HG03439 (cell line): ENCODE measurements at regions not wholly inside any gene's neighbourhood (a gene's known extent, or its start where the extent isn't known, plus 50 kb on each side); places are given as distances from the start of the nearest gene placed in this dataset.
"Not testable (repeated sequence)": the region's sequence is repeated elsewhere in the genome, so short reads cannot be mapped to it uniquely, and the experiment has no call there.

Experiments
- ATAC-seq: cut with Tn5 transposase; IDR thresholded peaks from one replicate; pipeline ENCODE4 v1.9.1; 2021; ENCODE audit warnings: mild to moderate bottlenecking, moderate library complexity; ENCODE audit not compliant: unreplicated experiment

DNA sequence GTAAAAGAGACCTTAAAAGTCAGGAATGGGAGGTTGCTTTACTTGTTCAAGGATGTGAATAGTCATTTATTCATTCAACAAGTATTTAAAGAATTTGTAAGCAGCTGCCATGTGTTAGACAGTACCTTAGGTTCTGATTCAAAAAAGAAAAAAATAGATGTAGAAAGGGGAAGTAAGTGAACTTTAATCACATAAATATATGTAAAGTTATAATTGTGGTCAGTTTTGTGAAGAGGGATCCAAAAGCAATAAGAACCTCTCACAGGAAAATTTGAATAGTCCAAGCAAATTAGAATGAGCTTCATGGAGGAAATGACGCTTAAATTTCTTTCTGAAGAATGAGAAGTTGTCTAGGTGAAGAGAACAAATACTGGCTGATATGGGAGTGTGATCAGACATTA lies 596.1 kb upstream of the CITED2 start:
- ATAC-seq: no peak

GRCh38 chr6:139967497-139967896 lies 593.0 kb upstream of the CITED2 start:
- ATAC-seq: no peak

- ATAC-seq: no peak
These were observed 590.9 kb upstream of the CITED2 start for GRCh38 chr6:139965393-139965792.

DNA sequence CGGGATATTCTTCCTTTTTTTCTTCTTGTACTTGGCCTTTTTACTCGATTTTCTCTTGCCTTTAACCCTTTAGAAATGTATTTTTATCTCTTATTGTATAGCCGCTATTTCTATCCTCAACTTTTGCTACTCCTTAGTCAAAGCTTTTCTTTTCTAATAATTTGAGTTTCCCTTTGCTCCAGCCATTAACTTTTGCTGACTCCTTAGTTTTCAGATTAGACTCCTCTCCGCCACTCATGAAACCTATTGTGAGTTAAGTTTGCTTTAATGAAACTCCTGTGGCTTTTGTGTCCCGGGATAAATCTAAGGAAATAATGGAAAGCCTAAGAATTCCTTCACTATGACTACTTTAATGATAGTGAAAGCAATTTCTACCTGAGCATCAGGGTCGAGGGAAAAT lies 590.3 kb upstream of the CITED2 start:
- ATAC-seq: no peak

GRCh38 chr6:139962654-139963347 lies 588.4 kb upstream of the CITED2 start:
- ATAC-seq: no peak

GRCh38 chr6:139961190-139961589 lies 586.7 kb upstream of the CITED2 start:
- no peak for ATAC-seq

DNA sequence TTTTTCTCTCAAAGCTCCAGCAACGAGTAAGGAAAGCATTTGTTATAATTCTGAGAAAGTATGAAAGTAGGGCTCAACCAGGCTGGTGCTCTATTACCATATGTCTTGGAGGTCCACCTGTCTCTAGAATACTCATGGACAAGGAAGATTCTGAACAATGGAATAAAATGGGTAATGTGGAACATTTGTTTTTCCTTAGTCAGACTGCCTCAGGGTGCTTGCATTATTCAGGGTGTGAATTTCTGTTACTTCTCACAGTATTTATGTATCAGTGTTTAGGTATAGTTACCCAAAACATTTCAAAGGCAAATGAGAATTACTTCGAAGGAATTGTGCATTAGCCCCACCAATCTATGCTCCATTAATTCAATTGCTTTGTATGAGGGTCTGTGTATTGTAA lies 586.2 kb upstream of the CITED2 start:
- ATAC-seq: no peak

GRCh38 chr6:139955366-139956155 lies 581.1 kb upstream of the CITED2 start:
- ATAC-seq: no peak

DNA sequence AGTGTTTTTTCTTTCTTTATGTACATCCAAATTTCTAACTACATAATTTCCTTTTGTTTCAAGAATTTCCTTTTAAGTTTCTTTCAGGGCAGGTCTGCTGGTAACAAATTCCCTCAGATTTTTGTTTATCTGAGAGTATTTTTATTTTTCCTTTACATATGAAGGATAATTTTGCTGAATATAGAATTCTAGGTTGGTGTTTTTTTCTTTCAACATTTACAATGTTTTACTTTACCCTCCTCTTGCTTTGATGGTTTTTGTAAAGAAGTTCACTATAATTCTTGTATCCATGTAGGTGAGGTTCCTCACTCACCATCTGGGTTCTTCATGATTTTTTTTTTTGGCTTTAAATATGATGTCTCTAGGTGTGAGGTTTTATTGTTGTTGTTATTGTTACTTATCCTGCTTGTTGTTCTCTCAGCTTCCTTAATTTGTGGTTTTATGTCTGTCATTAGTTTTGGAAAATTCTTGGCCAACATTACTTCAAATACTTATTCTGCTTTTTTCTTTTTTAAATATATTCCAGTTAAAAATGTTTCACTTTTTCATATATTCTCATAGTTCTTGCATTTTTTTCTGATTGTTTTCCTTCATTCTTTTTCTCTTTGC lies 580.1 kb upstream of the CITED2 start:
- no peak for ATAC-seq

DNA sequence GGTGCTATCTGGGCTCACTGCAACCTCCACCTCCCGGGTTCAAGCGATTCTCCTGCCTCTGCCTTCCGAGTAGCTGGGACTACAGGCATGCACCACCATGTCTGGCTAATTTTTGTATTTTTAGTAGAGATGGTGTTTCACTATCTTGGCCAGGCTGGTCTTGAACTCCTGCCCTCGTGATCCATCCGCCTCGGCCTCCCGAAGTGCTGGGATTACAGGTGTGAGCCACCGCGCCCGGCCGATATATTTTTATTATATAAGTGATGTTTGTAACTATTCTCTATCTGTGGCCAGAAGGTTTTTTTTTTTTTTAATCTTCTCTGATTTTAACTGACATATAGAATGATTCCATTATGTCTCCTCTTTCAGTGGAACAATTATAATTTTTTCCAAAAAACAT lies 579.3 kb upstream of the CITED2 start:
- ATAC-seq: not testable (repeated sequence)

DNA sequence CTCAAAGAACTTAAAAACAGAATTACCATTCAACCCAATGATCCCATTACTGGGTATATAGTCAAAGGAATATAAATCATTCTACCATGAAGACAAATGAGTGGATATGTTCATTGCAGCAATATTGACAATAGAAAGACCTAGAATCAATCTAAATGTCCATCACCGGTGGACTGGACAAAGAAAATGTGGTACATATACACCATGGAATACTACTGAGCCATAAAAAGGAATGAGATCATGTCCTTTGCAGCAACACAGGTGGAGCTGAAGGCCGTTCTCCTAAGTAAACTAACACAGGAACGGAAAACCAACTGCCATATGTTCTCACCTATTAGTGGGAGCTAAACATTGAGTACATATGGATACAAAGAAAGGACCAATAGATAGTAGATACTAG lies 576.7 kb upstream of the CITED2 start:
- ATAC-seq: no peak

- ATAC-seq: no peak
These were observed 570.5 kb upstream of the CITED2 start for GRCh38 chr6:139944976-139945375.

- no peak for ATAC-seq
These were observed 569.7 kb upstream of the CITED2 start for GRCh38 chr6:139944131-139944530.

- ATAC-seq: no peak
These were observed 568.9 kb upstream of the CITED2 start for GRCh38 chr6:139943391-139943790.

DNA sequence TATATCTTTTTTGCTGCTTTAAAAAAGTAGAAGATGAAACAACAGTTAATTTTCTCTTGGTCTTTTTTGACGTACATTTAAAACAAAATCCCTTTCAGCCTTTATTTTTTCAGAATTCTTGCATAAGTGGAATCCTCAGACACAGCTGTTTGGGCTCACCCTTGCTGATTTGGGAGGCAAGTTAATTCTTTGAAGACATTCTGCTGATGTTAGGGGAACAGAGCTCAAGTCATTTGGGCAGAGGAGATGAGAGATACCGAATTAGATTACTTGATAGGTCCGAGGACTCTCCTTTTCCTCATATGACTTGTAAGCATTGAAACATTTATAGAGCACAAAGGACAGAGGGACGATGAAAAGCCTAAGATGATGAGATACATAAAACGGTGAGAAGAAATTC lies 567.9 kb upstream of the CITED2 start:
- ATAC-seq: no peak

GRCh38 chr6:139941826-139942225 lies 567.4 kb upstream of the CITED2 start:
- no peak for ATAC-seq

DNA sequence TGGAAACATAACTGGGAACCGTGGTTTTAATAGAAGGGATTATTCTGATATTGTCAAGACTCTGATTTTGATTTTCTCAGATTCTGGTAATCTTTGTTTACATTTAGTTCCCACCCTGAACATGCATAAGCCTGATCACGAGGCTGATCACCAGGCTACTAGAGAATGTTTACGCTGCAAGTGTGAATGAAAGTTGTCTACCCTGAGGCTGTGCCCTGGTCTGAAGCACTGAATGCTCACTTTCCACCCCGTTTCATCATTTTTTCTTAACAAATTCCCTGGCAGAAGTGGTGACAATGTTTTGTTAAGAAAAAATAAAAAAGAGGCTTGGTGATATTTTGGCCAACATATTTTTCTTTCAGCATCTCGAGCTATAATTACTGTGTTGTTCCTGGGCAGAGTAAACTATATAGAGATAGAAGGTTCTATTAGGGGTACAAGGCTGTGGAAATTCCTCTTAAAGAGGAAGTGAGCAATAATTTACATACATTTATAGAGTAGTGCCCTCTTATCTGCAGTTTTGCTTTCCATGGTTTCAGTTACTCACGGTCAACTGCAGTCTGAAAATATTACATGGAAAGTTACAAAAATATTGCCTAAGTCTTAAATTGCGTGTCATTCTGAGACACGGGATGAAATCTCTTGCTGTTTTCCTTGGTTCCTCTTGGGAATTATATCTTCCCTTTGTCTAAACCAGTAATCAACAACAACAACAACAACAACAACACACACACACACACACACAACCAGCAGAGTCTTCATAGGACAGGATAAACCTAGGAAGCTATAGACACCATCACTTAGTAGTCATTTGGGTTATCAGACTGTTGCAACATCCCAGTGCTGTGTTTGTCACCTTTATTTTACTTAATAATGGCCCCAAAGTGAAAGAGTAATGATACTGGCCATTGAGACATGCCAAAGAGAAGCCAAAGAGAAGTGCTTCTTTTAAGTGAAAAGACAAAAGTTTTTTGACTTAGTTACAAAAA lies 566.6 kb upstream of the CITED2 start:
- ATAC-seq: peak; percentile 95

- ATAC-seq: no peak
These were observed 564.9 kb upstream of the CITED2 start for GRCh38 chr6:139939189-139939979.

DNA sequence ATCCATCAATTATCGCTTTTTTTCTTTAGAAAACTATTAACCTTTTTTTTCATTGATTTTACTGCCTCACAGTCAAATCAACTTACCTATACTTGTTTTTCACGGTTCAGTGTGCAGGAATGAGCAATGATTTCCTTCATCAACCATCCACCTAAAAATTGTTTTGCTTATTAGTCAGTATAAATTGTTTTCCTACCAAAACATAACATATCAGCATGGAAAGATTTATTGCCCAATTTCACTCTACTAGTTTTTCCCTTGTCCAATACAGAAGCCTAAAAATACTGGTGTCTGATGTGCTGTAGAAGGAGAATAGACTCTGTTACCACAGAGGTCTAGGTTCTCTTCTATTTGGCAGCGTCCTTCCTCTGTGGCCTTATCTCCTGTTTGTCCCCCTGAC lies 558.2 kb upstream of the CITED2 start:
- ATAC-seq: no peak

GRCh38 chr6:139931747-139932146 lies 557.3 kb upstream of the CITED2 start:
- ATAC-seq: no peak
